RWPE2 (cell line): ENCODE measurements at regions not wholly inside any gene's neighbourhood (a gene's known extent, or its start where the extent isn't known, plus 50 kb on each side); places are given as distances from the start of the nearest gene placed in this dataset.

Experiments
- ATAC-seq: fragments of 200-7000 bp; cut with Tn5 transposase; 3 replicates; pipeline ENCODE4 v1.9.1; 2021; ENCODE audit warnings: low read depth
- DNase-seq: peaks from one replicate; pipeline ENCODE4 v3.0.0-alpha.2; 2020; ENCODE audit warnings: low spot score
- H3K27ac ChIP-seq: fragments of 450-650 bp; 2 replicates; pipeline ENCODE4 v1.5.1; 2017; ENCODE audit warnings: mild to moderate bottlenecking; ENCODE audit not compliant: poor library complexity, severe bottlenecking
- H3K27me3 ChIP-seq: fragments of 250-450 bp; sonication (Bioruptor Pico); 2 replicates; pipeline ENCODE4 v1.5.1; 2021; ENCODE audit warnings: mild to moderate bottlenecking, moderate library complexity; ENCODE audit not compliant: insufficient read depth, poor library complexity, severe bottlenecking
- H3K36me3 ChIP-seq: fragments of 250-450 bp; sonication (Bioruptor Pico); 2 replicates; pipeline ENCODE4 v1.5.1; 2020; ENCODE audit warnings: low read depth, mild to moderate bottlenecking, moderate library complexity
- H3K4me1 ChIP-seq: fragments of 250-450 bp; sonication (Bioruptor Pico); 2 replicates; pipeline ENCODE4 v1.5.1; 2021; ENCODE audit warnings: mild to moderate bottlenecking, moderate library complexity; ENCODE audit not compliant: insufficient read depth, poor library complexity, severe bottlenecking
- H3K4me3 ChIP-seq: fragments of 250-450 bp; sonication (Bioruptor Pico); 2 replicates; pipeline ENCODE4 v1.5.1; 2021; ENCODE audit warnings: mild to moderate bottlenecking, moderate library complexity; ENCODE audit not compliant: severe bottlenecking
- H3K9me3 ChIP-seq: fragments of 250-450 bp; sonication (Bioruptor Pico); 2 replicates; pipeline ENCODE4 v1.5.1; 2021; ENCODE audit warnings: mild to moderate bottlenecking, moderate library complexity; ENCODE audit not compliant: severe bottlenecking
- CTCF ChIP-seq: fragments of 450-650 bp; IDR thresholded peaks from one replicate; pipeline ENCODE4 v1.5.1; 2017; ENCODE audit warnings: mild to moderate bottlenecking, moderate library complexity; ENCODE audit not compliant: poor library complexity, severe bottlenecking

DNA sequence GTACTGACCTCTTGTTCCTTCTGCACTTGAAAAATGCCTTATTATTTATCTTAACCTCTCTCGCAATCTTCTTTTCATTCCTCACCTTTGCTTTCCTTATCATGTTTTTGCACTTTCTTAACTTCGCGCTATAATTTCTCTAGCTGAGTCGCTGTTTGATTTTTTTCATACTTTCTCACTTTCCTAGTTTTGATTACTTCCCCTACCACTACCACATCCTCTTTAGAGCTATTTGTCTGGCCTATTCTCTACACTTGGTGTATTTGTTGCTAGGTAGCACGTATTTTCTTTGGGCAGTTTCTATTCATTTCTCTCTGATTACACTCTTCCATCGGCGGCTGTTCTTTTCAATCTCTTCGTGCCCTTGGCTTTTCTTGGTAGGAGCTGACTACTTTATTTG is 611.8 kb downstream of the BNC2 start:
- ATAC-seq (no peak), DNase-seq (no peak)
- Histone ChIP-seq H3K27me3 (no peaks in the 10 kb centered on the region), H3K4me3 (no peak overlapping the region), H3K27ac (no peak overlapping the region), H3K4me1 (no peaks in the 10 kb centered on the region), H3K36me3 (no peaks in the 10 kb centered on the region), H3K9me3 (no peaks in the 10 kb centered on the region)
- TF ChIP-seq CTCF, result no peak

- no peak for DNase-seq
These were observed 607.8 kb downstream of the BNC2 start for GRCh38 chr9:16262477-16263261.

GRCh38 chr9:16265688-16266087 is 604.8 kb downstream of the BNC2 start:
- no peaks in the 10 kb centered on the region for H3K27me3 ChIP-seq

More at GRCh38 chr9:16262477-16263261, 607.8 kb downstream of the BNC2 start:
- Histone ChIP-seq H3K4me3 (no peak overlapping the region), H3K4me1 (no peaks in the 10 kb centered on the region), H3K27me3 (no peaks in the 10 kb centered on the region), H3K9me3 (no peaks in the 10 kb centered on the region), H3K27ac (no peak overlapping the region), H3K36me3 (no peaks in the 10 kb centered on the region)
- ATAC-seq, result 0 out of 3 replicates have a peak, but pooled peaks have one; percentile 12
- no peak for TF ChIP-seq CTCF

GRCh38 chr9:16266648-16267276 is 603.7 kb downstream of the BNC2 start:
- DNase-seq, result no peak
- Histone ChIP-seq H3K36me3 (no peaks in the 10 kb centered on the region), H3K4me1 (no peaks in the 10 kb centered on the region), H3K27me3 (no peaks in the 10 kb centered on the region), H3K27ac (no peak overlapping the region), H3K4me3 (no peak overlapping the region), H3K9me3 (no peaks in the 10 kb centered on the region)
- no peak for ATAC-seq
- peak; percentile 30 for TF ChIP-seq CTCF

More at GRCh38 chr9:16265688-16266087, 604.8 kb downstream of the BNC2 start:
- H3K9me3 ChIP-seq, result no peaks in the 10 kb centered on the region
- DNase-seq (no peak), ATAC-seq (no peak)
- no peak for TF ChIP-seq CTCF
- no peak overlapping the region for H3K27ac ChIP-seq
- no peaks in the 10 kb centered on the region for H3K36me3 ChIP-seq
- H3K4me1 ChIP-seq, result no peaks in the 10 kb centered on the region
- H3K4me3 ChIP-seq, result no peak overlapping the region
